Endodermal cell (in vitro differentiated cells): ENCODE measurements at regions not wholly inside any gene's neighbourhood (a gene's known extent, or its start where the extent isn't known, plus 50 kb on each side); places are given as distances from the start of the nearest gene placed in this dataset.

ENCODE experiments used
- DNase-seq: peaks from one replicate; pipeline ENCODE4 v3.0.0-alpha.2; 2017
- H3K27ac ChIP-seq: 2 replicates; pipeline ENCODE4 v1.5.1; 2013; ENCODE audit warnings: mild to moderate bottlenecking, low read depth, low read length, moderate library complexity
- H3K27me3 ChIP-seq: 2 replicates; pipeline ENCODE4 v1.6.1; 2013; ENCODE audit warnings: mild to moderate bottlenecking, low read length, moderate library complexity; ENCODE audit not compliant: insufficient read depth, control insufficient read depth, poor library complexity, severe bottlenecking
- H3K36me3 ChIP-seq: 2 replicates; pipeline ENCODE4 v1.7.0; 2013; ENCODE audit warnings: mild to moderate bottlenecking, low read length, moderate library complexity; ENCODE audit not compliant: control insufficient read depth, insufficient read depth
- H3K4me1 ChIP-seq: one replicate; pipeline ENCODE4 v1.7.0; 2013; ENCODE audit warnings: low read length; ENCODE audit not compliant: control insufficient read depth, insufficient read depth
- H3K4me3 ChIP-seq: 2 replicates; pipeline ENCODE4 v1.5.1; 2013; ENCODE audit warnings: mild to moderate bottlenecking, low read length, moderate library complexity
- H3K9ac ChIP-seq: 2 replicates; pipeline ENCODE4 v1.6.1; 2013; ENCODE audit warnings: mild to moderate bottlenecking, low read length, moderate library complexity; ENCODE audit not compliant: poor library complexity, severe bottlenecking; ENCODE audit errors: extremely low read depth
- H3K9me3 ChIP-seq: 2 replicates; pipeline ENCODE4 v1.6.1; 2013; ENCODE audit warnings: mild to moderate bottlenecking, low read length, moderate library complexity; ENCODE audit not compliant: control insufficient read depth
- H3K27ac Mint-ChIP-seq: 2 replicates; pipeline ENCODE4 v1.8.0; 2020; ENCODE audit warnings: mixed read lengths
- H3K27me3 Mint-ChIP-seq: 2 replicates; pipeline ENCODE4 v1.8.0; 2021; ENCODE audit warnings: mild to moderate bottlenecking, mixed read lengths; ENCODE audit not compliant: insufficient read depth
- H3K36me3 Mint-ChIP-seq: 2 replicates; pipeline ENCODE4 v1.8.0; 2020; ENCODE audit warnings: low read depth, mixed read lengths
- H3K4me1 Mint-ChIP-seq: 2 replicates; pipeline ENCODE4 v1.8.0; 2020; ENCODE audit warnings: mixed read lengths
- H3K4me3 Mint-ChIP-seq: 2 replicates; pipeline ENCODE4 v1.8.0; 2020; ENCODE audit warnings: mild to moderate bottlenecking, moderate library complexity, mixed read lengths
- H3K9me3 Mint-ChIP-seq: 2 replicates; pipeline ENCODE4 v1.8.0; 2020; ENCODE audit warnings: mild to moderate bottlenecking, mixed read lengths
- CTCF ChIP-seq: fragments of 200-600 bp; sonication (generic); conservative IDR thresholded peaks from 2 replicates; pipeline ENCODE4 v1.5.0; 2021; ENCODE audit warnings: antibody characterized with exemption, mild to moderate bottlenecking
- WGBS, 2 experiments: methylation state at CpG; one replicate each; pipeline versions ENCODE4 v1.1.5 to v1.1.7; 2013; ENCODE audit warnings: missing lambda C conversion rate in 2 of 2, mixed read lengths in 1 of 2; ENCODE audit not compliant: insufficient coverage in 1 of 2, insufficient read length in 1 of 2; 5-methylcytosine and 5-hydroxymethylcytosine counted together

DNA sequence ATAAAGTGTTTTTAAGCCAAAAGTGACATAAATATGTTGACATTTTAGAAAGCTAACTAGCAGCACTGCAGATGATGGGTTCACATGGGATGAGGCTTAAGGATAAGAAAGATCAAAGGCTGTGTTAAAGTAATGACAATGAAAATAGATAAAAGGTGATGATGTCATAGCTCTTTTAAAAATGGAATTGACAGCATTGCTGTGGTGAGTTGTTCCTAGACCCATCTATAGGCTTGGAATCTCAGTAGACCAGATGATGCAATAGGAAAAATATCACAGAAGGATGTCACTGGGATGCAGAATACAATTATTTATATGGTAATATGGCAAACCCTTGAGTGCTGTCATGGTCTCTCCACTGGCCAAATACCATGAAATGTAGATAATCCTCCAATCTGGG lies 286.0 kb downstream of the PLA2G4A start:
- no peak overlapping the region for H3K27ac Mint-ChIP-seq
- no peak overlapping the region for H3K9ac ChIP-seq
- no peaks in the 10 kb centered on the region for H3K36me3 Mint-ChIP-seq
- H3K4me1 Mint-ChIP-seq, result peaks cover 2% of the 10 kb centered on the region
- H3K4me1 ChIP-seq, result no peaks in the 10 kb centered on the region
- no peaks in the 10 kb centered on the region for H3K36me3 ChIP-seq
- no peak for TF ChIP-seq CTCF
- no peaks in the 10 kb centered on the region for H3K9me3 Mint-ChIP-seq
- H3K27me3 Mint-ChIP-seq, result no peaks in the 10 kb centered on the region
- no peak overlapping the region for H3K27ac ChIP-seq
- no peaks in the 10 kb centered on the region for H3K27me3 ChIP-seq
- H3K4me3 ChIP-seq, result no peak overlapping the region
- DNase-seq, result no peak
- no peaks in the 10 kb centered on the region for H3K9me3 ChIP-seq
- H3K4me3 Mint-ChIP-seq, result no peak overlapping the region

GRCh38 chr1:187121661-187122060 lies 292.9 kb downstream of the PLA2G4A start:
- Mint-ChIP-seq H3K4me3 (no peak overlapping the region), H3K9me3 (no peaks in the 10 kb centered on the region), H3K27me3 (no peaks in the 10 kb centered on the region), H3K27ac (no peak overlapping the region), H3K4me1 (peaks cover 10% of the 10 kb centered on the region), H3K36me3 (no peaks in the 10 kb centered on the region)
- DNase-seq, result no peak
- TF ChIP-seq CTCF, result no peak
- Histone ChIP-seq H3K27ac (no peak overlapping the region), H3K4me1 (peaks cover 6% of the 10 kb centered on the region), H3K36me3 (no peaks in the 10 kb centered on the region), H3K9me3 (no peaks in the 10 kb centered on the region), H3K27me3 (no peaks in the 10 kb centered on the region), H3K9ac (no peak overlapping the region), H3K4me3 (no peak overlapping the region)

DNA sequence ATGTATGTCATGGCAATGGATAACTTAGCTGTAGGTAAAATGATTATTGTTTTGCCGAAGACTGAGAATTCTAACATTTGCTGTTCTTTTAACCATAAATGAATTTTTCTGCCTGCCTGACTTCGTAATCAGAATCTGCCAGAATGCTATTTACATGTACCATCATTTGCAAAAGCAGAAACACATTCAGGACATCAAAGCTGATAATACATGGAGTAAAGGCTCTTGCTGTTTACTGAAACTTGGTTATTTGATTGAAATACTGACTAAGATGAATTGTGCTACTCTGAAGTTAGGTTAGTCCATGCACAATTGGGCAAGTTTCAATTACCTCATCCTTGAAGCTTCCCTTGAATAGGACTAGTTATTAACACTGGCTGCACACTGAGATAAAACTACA lies 293.8 kb downstream of the PLA2G4A start:
- no peak overlapping the region for H3K4me3 Mint-ChIP-seq
- Histone ChIP-seq H3K4me3 (no peak overlapping the region), H3K9ac (no peak overlapping the region), H3K4me1 (peaks cover 6% of the 10 kb centered on the region), H3K27ac (no peak overlapping the region), H3K9me3 (no peaks in the 10 kb centered on the region), H3K36me3 (no peaks in the 10 kb centered on the region), H3K27me3 (no peaks in the 10 kb centered on the region)
- H3K9me3 Mint-ChIP-seq, result no peaks in the 10 kb centered on the region
- H3K27ac Mint-ChIP-seq, result no peak overlapping the region
- H3K27me3 Mint-ChIP-seq, result no peaks in the 10 kb centered on the region
- no peaks in the 10 kb centered on the region for H3K36me3 Mint-ChIP-seq
- peaks cover 10% of the 10 kb centered on the region for H3K4me1 Mint-ChIP-seq
- WGBS, 2 experiments, result 91% methylated on average over 2 of the region's 2 CpGs; no CpG with 5 or more reads in 1 of the 2 experiments
- no peak for DNase-seq
- TF ChIP-seq CTCF, result no peak
